C4-2B (cell line): ENCODE measurements at regions not wholly inside any gene's neighbourhood (a gene's known extent, or its start where the extent isn't known, plus 50 kb on each side); places are given as distances from the start of the nearest gene placed in this dataset.
"Not testable (repeated sequence)": the region's sequence is repeated elsewhere in the genome, so short reads cannot be mapped to it uniquely, and the experiment has no call there.

ENCODE experiments used
- H3K27ac ChIP-seq: fragments of 450-650 bp; 2 replicates; pipeline ENCODE4 v1.5.1; 2017
- CTCF ChIP-seq: fragments of 450-650 bp; conservative IDR thresholded peaks from 2 replicates; pipeline ENCODE4 v1.5.1; 2017; ENCODE audit warnings: mild to moderate bottlenecking
- ZFX ChIP-seq: fragments of 450-650 bp; IDR thresholded peaks from 2 replicates; pipeline ENCODE4 v1.6.1; 2017

GRCh38 chr2:145747715-145748114 lies 1227.8 kb upstream of the ZEB2 start:
- no peak overlapping the region for H3K27ac ChIP-seq
- TF ChIP-seq CTCF: no peak
- TF ChIP-seq ZFX: no peak

DNA sequence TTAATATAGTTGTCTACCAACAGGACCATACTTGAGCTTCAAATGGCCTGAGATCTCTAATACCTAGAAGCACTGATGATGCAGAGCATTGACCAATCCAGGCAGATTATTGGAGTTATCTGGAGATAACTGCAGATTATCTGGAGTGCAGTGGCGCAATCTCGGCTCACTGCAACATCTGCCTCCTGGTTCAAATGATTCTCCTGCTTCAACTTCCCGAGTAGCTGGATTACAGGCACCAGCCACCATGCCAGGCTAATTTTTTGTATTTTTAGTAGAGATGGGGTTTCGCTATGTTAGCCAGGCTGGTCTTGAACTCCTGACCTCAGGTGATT lies 1225.4 kb upstream of the ZEB2 start:
- H3K27ac ChIP-seq: not testable (repeated sequence)

DNA sequence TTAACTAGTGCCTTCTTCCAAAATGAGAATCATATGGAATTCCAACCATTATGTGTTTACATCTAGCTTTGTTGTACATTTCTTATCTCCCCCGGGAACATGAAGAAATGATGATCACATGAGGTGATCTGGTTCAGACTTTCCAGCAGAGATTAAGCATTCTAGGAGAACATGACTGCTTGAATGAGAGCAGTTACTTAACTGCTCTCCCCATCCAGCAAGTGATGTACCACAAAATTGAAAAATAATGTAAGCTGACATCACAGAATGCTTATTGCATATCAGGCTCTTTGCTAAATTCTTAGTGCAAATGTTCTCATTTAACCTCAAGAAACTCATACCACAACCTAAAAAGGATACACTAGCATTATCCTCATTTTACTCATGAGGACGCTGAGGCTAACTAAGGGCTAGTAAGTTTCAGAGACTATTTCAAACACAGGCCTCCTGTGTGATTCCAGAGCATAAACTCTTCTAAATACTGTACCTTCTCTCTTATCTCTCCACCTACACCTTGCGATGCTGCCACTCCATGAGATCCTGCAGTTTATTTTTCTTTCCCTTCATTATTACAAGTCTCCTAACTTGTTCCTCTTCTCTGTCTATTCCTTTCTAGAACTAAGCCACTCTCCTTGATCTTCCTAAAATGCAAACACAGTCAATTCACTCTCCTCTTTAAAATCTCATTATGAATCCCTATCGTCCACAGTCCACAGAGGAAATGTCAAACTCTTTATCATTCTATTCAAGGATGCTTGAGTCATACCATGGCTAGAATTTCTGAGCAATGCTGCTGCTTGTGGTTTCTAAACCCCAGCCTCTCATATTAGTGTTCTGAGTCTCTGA lies 1224.8 kb upstream of the ZEB2 start:
- no peak overlapping the region for H3K27ac ChIP-seq
- no peak for TF ChIP-seq CTCF
- no peak for TF ChIP-seq ZFX

- no peak overlapping the region for H3K27ac ChIP-seq
- TF ChIP-seq ZFX (no peak), CTCF (no peak)
Measured at GRCh38 chr2:145743011-145743410, 1223.1 kb upstream of the ZEB2 start.

- no peak for TF ChIP-seq ZFX
- no peak for TF ChIP-seq CTCF
- H3K27ac ChIP-seq: no peak overlapping the region
Measured at GRCh38 chr2:145741636-145742035, 1221.7 kb upstream of the ZEB2 start.

DNA sequence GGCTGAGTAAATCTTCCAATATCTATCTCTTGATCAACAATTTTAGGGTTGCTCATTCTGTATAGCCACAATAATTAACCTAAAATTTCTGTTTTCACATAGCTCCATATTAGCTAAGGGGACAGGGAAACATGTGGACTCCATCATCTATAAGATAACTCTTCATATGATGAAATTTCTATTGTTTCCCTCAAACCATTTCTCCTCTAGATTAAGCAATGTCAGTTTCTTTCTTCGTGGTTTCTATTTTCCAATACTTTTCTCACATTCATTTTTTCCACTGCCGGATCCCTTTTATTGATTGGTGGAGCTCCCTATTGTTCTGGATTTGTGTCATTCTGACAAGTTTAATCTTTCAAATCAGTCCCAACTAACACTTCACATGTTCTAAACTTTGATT lies 1221.3 kb upstream of the ZEB2 start:
- no peak overlapping the region for H3K27ac ChIP-seq

DNA sequence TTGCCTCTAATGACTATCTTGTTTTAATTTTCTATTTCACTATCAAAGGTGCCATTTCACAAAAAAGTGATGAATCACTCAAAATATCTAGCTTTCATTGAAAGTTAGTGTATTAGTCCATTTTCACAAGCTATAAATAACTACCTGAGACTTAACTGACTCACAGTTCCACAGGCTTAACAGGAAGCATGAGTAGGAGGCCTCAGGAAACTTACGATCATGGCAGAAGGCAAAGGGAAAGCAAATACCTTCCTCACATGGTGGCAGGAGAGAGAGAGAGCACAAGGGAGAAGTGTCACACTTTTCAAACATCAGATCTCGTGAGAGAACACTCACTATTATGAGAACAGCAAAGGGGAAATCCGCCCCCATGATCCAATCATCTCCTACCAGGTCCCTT lies 1220.4 kb upstream of the ZEB2 start:
- no peak for TF ChIP-seq CTCF
- H3K27ac ChIP-seq: no peak overlapping the region

More for the DNA sequence above, 1221.3 kb upstream of the ZEB2 start:
- no peak for TF ChIP-seq ZFX
- TF ChIP-seq CTCF: no peak

- no peak overlapping the region for H3K27ac ChIP-seq
- no peak for TF ChIP-seq ZFX
- TF ChIP-seq CTCF: no peak
Measured at GRCh38 chr2:145739681-145740080, 1219.8 kb upstream of the ZEB2 start.
